Left ventricle myocardium inferior (tissue), 1 donor: ENCODE measurements at regions not wholly inside any gene's neighbourhood (a gene's known extent, or its start where the extent isn't known, plus 50 kb on each side); places are given as distances from the start of the nearest gene placed in this dataset.
A peak's percentile ranks its signal among the peaks of the same experiment; 100 is the strongest.

Source experiments
- DNase-seq: peaks from one replicate; pipeline ENCODE4 v3.0.0-alpha.2; 2020
- H3K27ac ChIP-seq: fragments of 200-600 bp; replicated peaks from 2 replicates; pipeline ENCODE4 v1.8.0; 2021
- H3K27me3 ChIP-seq: fragments of 200-600 bp; 2 replicates; pipeline ENCODE4 v1.8.0; 2021; ENCODE audit warnings: low read depth
- H3K36me3 ChIP-seq: fragments of 200-600 bp; 2 replicates; pipeline ENCODE4 v1.8.0; 2021
- H3K4me1 ChIP-seq: fragments of 200-600 bp; 2 replicates; pipeline ENCODE4 v1.8.0; 2021
- H3K4me3 ChIP-seq: fragments of 200-600 bp; 2 replicates; pipeline ENCODE4 v1.8.0; 2021; ENCODE audit warnings: mild to moderate bottlenecking, moderate library complexity
- H3K9me3 ChIP-seq: fragments of 200-600 bp; replicated peaks from 2 replicates; pipeline ENCODE4 v1.8.0; 2021
- intact Hi-C: fragments of 100-400 bp; cut with micrococcal nuclease; formaldehyde crosslinking; loops from one replicate; pipeline ENCODE4 v1.11.0; 2022
- TF ChIP-seq, protein P1 (sequence below): fragments of 200-600 bp; IDR thresholded peaks from 2 replicates; pipeline ENCODE4 v1.8.0; 2021; ENCODE audit warnings: antibody characterized with exemption, mild to moderate bottlenecking, borderline replicate concordance
- donor health status: DM: no; HTN: yes; CAD: no; lungs with severe emphysema.

DNA sequence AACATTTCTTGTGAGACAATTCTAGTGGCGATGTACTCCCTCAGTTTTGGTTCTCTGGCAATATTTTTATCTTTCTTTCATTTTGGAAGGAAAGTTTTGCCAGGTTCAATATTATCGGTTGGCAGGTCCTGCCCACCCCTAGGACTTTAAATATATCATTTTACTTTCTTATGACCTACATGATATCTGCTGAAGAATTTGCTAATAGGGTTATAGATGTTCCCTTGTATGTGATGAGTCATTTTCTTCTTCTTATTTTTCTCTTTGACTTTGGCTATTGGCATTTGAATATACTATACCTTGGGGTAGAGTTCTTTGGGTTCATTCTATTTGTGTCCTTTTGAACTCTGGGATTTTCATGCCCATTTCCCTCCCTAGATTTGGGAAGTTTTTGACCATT lies 89.7 kb downstream of the GMNC start:
- intact Hi-C loops = no loop called here

DNA sequence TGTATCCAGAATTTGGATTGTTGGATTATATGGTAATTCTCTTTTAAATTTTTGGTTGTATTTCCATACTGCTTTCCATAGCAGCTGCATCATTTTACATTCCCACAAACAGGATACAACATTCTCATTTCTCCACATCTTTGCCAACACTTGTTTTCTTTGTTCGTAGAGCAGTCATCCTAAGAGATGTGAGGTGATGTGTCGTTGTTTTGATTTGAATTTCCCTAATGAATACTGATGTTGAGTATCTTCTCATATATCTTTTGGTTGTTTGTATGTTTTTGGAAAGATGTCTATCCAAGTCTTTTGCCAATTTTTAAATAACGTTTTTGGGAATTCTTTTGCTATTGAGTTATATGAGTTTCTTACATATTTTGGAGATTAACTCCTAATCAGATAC lies 93.6 kb downstream of the GMNC start:
- Histone ChIP-seq H3K4me1 (peaks cover 5% of the 10 kb centered on the region), H3K9me3 (peaks cover 26% of the 10 kb centered on the region), H3K36me3 (no peaks in the 10 kb centered on the region), H3K27ac (no peak overlapping the region), H3K27me3 (no peaks in the 10 kb centered on the region), H3K4me3 (no peak overlapping the region)
- no peak for DNase-seq
- intact Hi-C loops = no loop called here
- TF ChIP-seq, protein P1, sequence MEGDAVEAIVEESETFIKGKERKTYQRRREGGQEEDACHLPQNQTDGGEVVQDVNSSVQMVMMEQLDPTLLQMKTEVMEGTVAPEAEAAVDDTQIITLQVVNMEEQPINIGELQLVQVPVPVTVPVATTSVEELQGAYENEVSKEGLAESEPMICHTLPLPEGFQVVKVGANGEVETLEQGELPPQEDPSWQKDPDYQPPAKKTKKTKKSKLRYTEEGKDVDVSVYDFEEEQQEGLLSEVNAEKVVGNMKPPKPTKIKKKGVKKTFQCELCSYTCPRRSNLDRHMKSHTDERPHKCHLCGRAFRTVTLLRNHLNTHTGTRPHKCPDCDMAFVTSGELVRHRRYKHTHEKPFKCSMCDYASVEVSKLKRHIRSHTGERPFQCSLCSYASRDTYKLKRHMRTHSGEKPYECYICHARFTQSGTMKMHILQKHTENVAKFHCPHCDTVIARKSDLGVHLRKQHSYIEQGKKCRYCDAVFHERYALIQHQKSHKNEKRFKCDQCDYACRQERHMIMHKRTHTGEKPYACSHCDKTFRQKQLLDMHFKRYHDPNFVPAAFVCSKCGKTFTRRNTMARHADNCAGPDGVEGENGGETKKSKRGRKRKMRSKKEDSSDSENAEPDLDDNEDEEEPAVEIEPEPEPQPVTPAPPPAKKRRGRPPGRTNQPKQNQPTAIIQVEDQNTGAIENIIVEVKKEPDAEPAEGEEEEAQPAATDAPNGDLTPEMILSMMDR = no peak

More for the DNA sequence above, 89.7 kb downstream of the GMNC start:
- TF ChIP-seq, protein P1 = no peak
- DNase-seq = no peak
- Histone ChIP-seq H3K4me1 (peaks cover 11% of the 10 kb centered on the region), H3K27me3 (no peaks in the 10 kb centered on the region), H3K36me3 (no peaks in the 10 kb centered on the region), H3K4me3 (no peak overlapping the region), H3K27ac (peak overlapping the region; percentile 86), H3K9me3 (peaks cover 26% of the 10 kb centered on the region)

DNA sequence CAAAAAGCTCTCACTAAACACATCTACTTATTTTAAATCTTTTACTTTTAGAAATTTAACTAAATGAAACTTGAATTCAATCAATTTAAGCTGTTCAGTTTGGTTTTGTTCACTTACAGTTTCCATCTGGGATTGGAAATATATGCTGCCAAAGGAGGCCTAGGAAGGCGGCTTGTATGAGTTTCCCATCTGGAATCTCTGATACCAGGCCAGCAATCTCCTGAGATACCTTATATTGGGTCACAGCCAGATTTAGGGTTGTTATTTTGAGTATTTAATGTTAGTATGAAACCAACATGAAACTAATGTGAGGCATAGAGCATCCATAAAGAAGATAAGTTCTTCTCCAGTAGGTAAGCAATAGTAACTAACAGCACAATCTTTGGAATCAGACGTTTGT lies 94.6 kb downstream of the GMNC start:
- intact Hi-C loops = no loop called here
- no peak for DNase-seq
- H3K27me3 ChIP-seq = no peaks in the 10 kb centered on the region
- TF ChIP-seq, protein P1 = no peak
- H3K4me3 ChIP-seq = no peak overlapping the region
- no peak overlapping the region for H3K27ac ChIP-seq
- H3K9me3 ChIP-seq = peaks cover 19% of the 10 kb centered on the region
- H3K36me3 ChIP-seq = no peaks in the 10 kb centered on the region
- H3K4me1 ChIP-seq = no peaks in the 10 kb centered on the region

DNA sequence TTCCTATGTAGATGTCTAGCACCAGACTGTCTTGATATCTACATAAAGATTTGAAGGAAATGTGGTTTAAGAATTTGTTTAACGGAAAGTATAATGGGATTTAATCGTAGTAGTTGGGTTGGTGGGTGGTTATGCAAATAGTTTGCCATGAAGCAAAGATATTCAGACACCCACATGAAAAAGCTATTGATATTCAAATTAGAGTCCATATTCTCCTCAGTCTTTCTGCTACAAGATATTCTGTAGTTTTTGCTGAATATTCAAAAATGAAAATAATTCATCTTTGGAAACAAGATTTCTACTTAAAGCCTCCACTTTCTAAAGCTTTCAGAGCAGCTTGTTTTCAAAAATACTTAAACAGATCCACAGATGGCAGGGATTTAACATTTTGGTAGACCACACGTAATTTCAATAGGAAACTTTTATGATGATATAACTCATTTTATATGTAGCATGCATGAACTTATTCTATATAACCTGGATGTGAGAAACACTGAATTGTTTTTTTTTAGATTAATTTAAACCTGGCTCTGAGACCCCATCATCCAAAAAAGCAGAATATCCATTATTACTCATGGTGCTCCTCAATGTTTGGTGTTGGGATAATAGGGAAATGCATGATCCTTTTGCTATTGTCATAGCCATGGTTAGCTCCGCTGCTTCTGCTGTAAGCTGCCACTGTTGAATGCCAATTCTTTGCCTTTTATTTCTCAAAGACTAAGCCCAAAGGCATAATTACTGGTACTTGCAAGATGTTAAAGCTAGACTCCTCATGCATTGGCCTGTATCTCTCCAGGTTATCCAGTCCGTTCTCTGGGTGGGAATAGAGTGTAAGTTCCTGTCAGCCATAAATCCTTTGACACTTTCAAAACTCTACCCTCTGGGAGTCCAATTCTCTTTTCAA lies 98.0 kb downstream of the GMNC start:
- H3K4me3 ChIP-seq = no peak overlapping the region
- no peaks in the 10 kb centered on the region for H3K4me1 ChIP-seq
- no peaks in the 10 kb centered on the region for H3K36me3 ChIP-seq
- H3K27me3 ChIP-seq = no peaks in the 10 kb centered on the region
- H3K9me3 ChIP-seq = no peaks in the 10 kb centered on the region
- TF ChIP-seq, protein P1 = no peak
- no peak overlapping the region for H3K27ac ChIP-seq
- intact Hi-C loops = no loop called here
- no peak for DNase-seq

DNA sequence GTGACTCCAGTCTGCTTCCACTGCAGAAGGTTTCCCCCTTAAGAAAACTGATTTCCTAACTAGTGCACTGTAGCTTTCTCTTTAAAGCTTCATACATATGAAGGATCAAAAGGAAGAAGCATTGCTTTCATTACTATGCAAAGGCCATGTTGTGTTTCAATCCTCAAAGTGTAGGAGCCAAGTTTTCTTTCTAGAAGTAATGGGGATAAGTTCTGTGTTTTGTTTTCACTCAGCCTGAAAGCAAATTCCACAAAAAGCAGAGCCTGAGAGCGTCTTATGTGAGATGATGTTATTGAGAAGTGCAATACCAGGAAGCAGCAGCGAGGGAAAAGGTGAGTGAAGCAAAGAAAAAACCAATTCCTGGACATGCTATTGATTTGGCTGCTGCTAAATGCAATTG lies 99.7 kb downstream of the GMNC start:
- Histone ChIP-seq H3K4me1 (no peaks in the 10 kb centered on the region), H3K27me3 (no peaks in the 10 kb centered on the region), H3K9me3 (no peaks in the 10 kb centered on the region), H3K27ac (no peak overlapping the region), H3K36me3 (no peaks in the 10 kb centered on the region), H3K4me3 (no peak overlapping the region)
- TF ChIP-seq, protein P1 = no peak
- intact Hi-C loops = no loop called here
- DNase-seq = no peak
